GM23338 (cell line): ENCODE measurements at regions not wholly inside any gene's neighbourhood (a gene's known extent, or its start where the extent isn't known, plus 50 kb on each side); places are given as distances from the start of the nearest gene placed in this dataset.

Source experiments
- ATAC-seq: fragments of 200-7000 bp; cut with Tn5 transposase; 3 replicates; pipeline ENCODE4 v1.9.1; 2020
- DNase-seq: peaks from one replicate; pipeline ENCODE4 v3.0.0-alpha.2; 2015; ENCODE audit warnings: low spot score
- H2AFZ ChIP-seq: fragments of 200-600 bp; sonication (generic); 2 replicates; pipeline ENCODE4 v1.8.0; 2016; ENCODE audit warnings: antibody characterized with exemption, mild to moderate bottlenecking, moderate library complexity
- H3F3A ChIP-seq: fragments of 200-600 bp; sonication (generic); replicated peaks from 2 replicates; pipeline ENCODE4 v1.8.0; 2017; ENCODE audit warnings: antibody characterized with exemption, mixed run types, low read depth
- H3K27ac ChIP-seq: fragments of 200-600 bp; sonication (generic); 2 replicates; pipeline ENCODE4 v1.6.1; 2016; ENCODE audit warnings: low read depth
- H3K27me3 ChIP-seq: fragments of 200-600 bp; sonication (generic); 2 replicates; pipeline ENCODE4 v1.8.0; 2016; ENCODE audit warnings: mild to moderate bottlenecking, mixed run types, moderate library complexity; ENCODE audit not compliant: insufficient read depth
- H3K36me3 ChIP-seq: fragments of 200-600 bp; sonication (generic); 2 replicates; pipeline ENCODE4 v1.8.0; 2016; ENCODE audit warnings: mild to moderate bottlenecking; ENCODE audit not compliant: insufficient read depth
- H3K4me1 ChIP-seq: fragments of 200-600 bp; sonication (generic); 2 replicates; pipeline ENCODE4 v1.8.0; 2016; ENCODE audit warnings: mild to moderate bottlenecking, moderate library complexity; ENCODE audit not compliant: insufficient read depth
- H3K4me2 ChIP-seq: fragments of 200-600 bp; sonication (generic); 2 replicates; pipeline ENCODE4 v1.7.1; 2017; ENCODE audit warnings: mixed run types
- H3K4me3 ChIP-seq: fragments of 200-600 bp; sonication (generic); 2 replicates; pipeline ENCODE4 v1.6.1; 2016; ENCODE audit warnings: mixed run types
- H3K79me2 ChIP-seq: fragments of 200-600 bp; sonication (generic); replicated peaks from 2 replicates; pipeline ENCODE4 v1.8.0; 2017; ENCODE audit warnings: mild to moderate bottlenecking; ENCODE audit not compliant: insufficient read depth
- H3K9me2 ChIP-seq: fragments of 200-600 bp; sonication (generic); 2 replicates; pipeline ENCODE4 v1.8.0; 2017; ENCODE audit not compliant: insufficient read depth
- H4K20me1 ChIP-seq: fragments of 200-600 bp; sonication (generic); replicated peaks from 2 replicates; pipeline ENCODE4 v1.8.0; 2017; ENCODE audit warnings: mild to moderate bottlenecking; ENCODE audit not compliant: insufficient read depth
- H3K27ac Mint-ChIP-seq: 2 replicates; pipeline ENCODE4 v1.8.0; 2020; ENCODE audit warnings: inconsistent platforms, mild to moderate bottlenecking, moderate library complexity, mixed read lengths
- H3K27me3 Mint-ChIP-seq: 3 replicates; pipeline ENCODE4 v1.8.0; 2022; ENCODE audit warnings: low read depth, mild to moderate bottlenecking, moderate library complexity, mixed read lengths, inconsistent platforms; ENCODE audit not compliant: insufficient read depth, poor library complexity
- H3K36me3 Mint-ChIP-seq: 3 replicates; pipeline ENCODE4 v1.8.0; 2021; ENCODE audit warnings: low read depth, mild to moderate bottlenecking, inconsistent platforms, moderate library complexity, mixed read lengths
- H3K4me1 Mint-ChIP-seq: 3 replicates; pipeline ENCODE4 v1.8.0; 2020; ENCODE audit warnings: mild to moderate bottlenecking, inconsistent platforms, mixed read lengths
- H3K4me3 Mint-ChIP-seq: 3 replicates; pipeline ENCODE4 v1.8.0; 2021; ENCODE audit warnings: moderate library complexity, mild to moderate bottlenecking, inconsistent platforms, mixed read lengths
- H3K9me3 Mint-ChIP-seq: 3 replicates; pipeline ENCODE4 v1.8.0; 2020; ENCODE audit warnings: moderate library complexity, mild to moderate bottlenecking, inconsistent platforms, mixed read lengths
- CREB1 ChIP-seq: fragments of 250-450 bp; sonication (Bioruptor Pico); IDR thresholded peaks from 2 replicates; pipeline ENCODE4 v1.5.0; 2020; ENCODE audit warnings: low read depth, mild to moderate bottlenecking, moderate library complexity
- CTCF ChIP-seq, 2 experiments: fragments of 200-600 bp in 1 of 2; sonication (generic) in 1 of 2; conservative IDR thresholded peaks; 2 replicates each; pipeline versions ENCODE4 v1.5.1 to v1.6.1; 2016 to 2017; ENCODE audit warnings: antibody characterized with exemption in 2 of 2, low read depth in 2 of 2, mild to moderate bottlenecking in 2 of 2, moderate library complexity in 1 of 2
- ETS1 ChIP-seq: IDR thresholded peaks from 2 replicates; pipeline ENCODE4 v1.6.1; 2016; ENCODE audit warnings: antibody characterized with exemption
- EZH2 ChIP-seq: fragments of 200-600 bp; sonication (generic); IDR thresholded peaks from one replicate; pipeline ENCODE4 v1.8.0; 2017; ENCODE audit warnings: antibody characterized with exemption, mild to moderate bottlenecking, low read depth; ENCODE audit not compliant: unreplicated experiment
- EZH2phosphoT487 ChIP-seq: fragments of 200-600 bp; sonication (generic); IDR thresholded peaks from one replicate; pipeline ENCODE4 v1.8.1; 2018; ENCODE audit warnings: antibody characterized with exemption; ENCODE audit not compliant: unreplicated experiment
- JUNB ChIP-seq: IDR thresholded peaks from one replicate; pipeline ENCODE4 v1.6.1; 2016; ENCODE audit warnings: antibody characterized with exemption; ENCODE audit not compliant: unreplicated experiment
- NANOG ChIP-seq: IDR thresholded peaks from 2 replicates; pipeline ENCODE4 v1.6.1; 2016; ENCODE audit warnings: antibody characterized with exemption, borderline replicate concordance
- POLR2AphosphoS5 ChIP-seq: IDR thresholded peaks from 2 replicates; pipeline ENCODE4 v1.6.1; 2016; ENCODE audit warnings: antibody characterized with exemption, low read depth
- REST ChIP-seq: IDR thresholded peaks from one replicate; pipeline ENCODE4 v1.6.1; 2018; ENCODE audit warnings: antibody characterized with exemption; ENCODE audit not compliant: unreplicated experiment
- STAT1 ChIP-seq: IDR thresholded peaks from one replicate; pipeline ENCODE4 v1.6.1; 2016; ENCODE audit warnings: antibody characterized with exemption; ENCODE audit not compliant: unreplicated experiment
- ZNF114 ChIP-seq: fragments of 250-450 bp; sonication (Bioruptor Pico); IDR thresholded peaks from 2 replicates; pipeline ENCODE4 v1.5.0; 2020; ENCODE audit warnings: mild to moderate bottlenecking, moderate library complexity
- ZNF331 ChIP-seq: fragments of 250-450 bp; sonication (Bioruptor Pico); IDR thresholded peaks from 2 replicates; pipeline ENCODE4 v1.5.0; 2020; ENCODE audit warnings: low read depth, mild to moderate bottlenecking, moderate library complexity
- ZNF462 ChIP-seq: fragments of 250-450 bp; sonication (Bioruptor Pico); IDR thresholded peaks from 2 replicates; pipeline ENCODE4 v1.5.0; 2020; ENCODE audit warnings: mild to moderate bottlenecking, moderate library complexity

- no peak for DNase-seq
Observed at GRCh38 chr15:25171111-25171811, 216.5 kb downstream of the SNRPN start.

More at GRCh38 chr15:25171111-25171811, 216.5 kb downstream of the SNRPN start:
- no peaks in the 10 kb centered on the region for H3K27me3 ChIP-seq
- H3K4me1 Mint-ChIP-seq = no peaks in the 10 kb centered on the region; the same call in 2 of the 3 replicates
- TF ChIP-seq STAT1 = no peak
- no peak for TF ChIP-seq REST
- no peak for TF ChIP-seq NANOG
- TF ChIP-seq CREB1 (CRISPR knock-in tag) = no peak
- no peak for TF ChIP-seq ZNF114
- TF ChIP-seq EZH2phosphoT487 = no peak
- no peak for TF ChIP-seq ZNF331 (CRISPR knock-in tag)
- TF ChIP-seq EZH2 = no peak
- TF ChIP-seq ETS1 = no peak
- no peak for TF ChIP-seq JUNB
- no peak for TF ChIP-seq ZNF462 (CRISPR knock-in tag)
- no peak for TF ChIP-seq POLR2AphosphoS5
- no peak for TF ChIP-seq CTCF (conservative IDR thresholded peaks at IDR 0.05; ENCODE audit: low read depth in 2 of 2)
- no peak overlapping the region for H2AFZ ChIP-seq
- no peak for ATAC-seq
- H3K4me3 ChIP-seq = no peak overlapping the region
- peaks cover 29% of the 10 kb centered on the region for H3K36me3 Mint-ChIP-seq
- H3K9me3 Mint-ChIP-seq = peaks cover 76% of the 10 kb centered on the region
- H3K27ac ChIP-seq = no peak overlapping the region
- H3K36me3 ChIP-seq = no peaks in the 10 kb centered on the region
- no peaks in the 10 kb centered on the region for H3K79me2 ChIP-seq
- no peaks in the 10 kb centered on the region for H4K20me1 ChIP-seq
- no peaks in the 10 kb centered on the region for H3K4me1 ChIP-seq
- no peak overlapping the region for H3K4me2 ChIP-seq
- peaks cover 11% of the 10 kb centered on the region for H3K27me3 Mint-ChIP-seq
- no peak overlapping the region for H3K27ac Mint-ChIP-seq
- H3K4me3 Mint-ChIP-seq = no peak overlapping the region
- H3K9me2 ChIP-seq = no peaks in the 10 kb centered on the region
- H3F3A ChIP-seq = no peaks in the 10 kb centered on the region
